ENCODE measurements at regions not wholly inside any gene's neighbourhood (a gene's known extent, or its start where the extent isn't known, plus 50 kb on each side); places are given as distances from the start of the nearest gene placed in this dataset.

GRCh38 chr13:97802213-97802612 lies 151.3 kb upstream of the IPO5 start:
- no peak overlapping the region for H3K4me3 ChIP-seq (ENCODE audit: insufficient read depth, low read depth, low read length)
- no peaks in the 10 kb centered on the region for H3K79me1 ChIP-seq (ENCODE audit: low read depth in 1 of 2, low read length in 2 of 2)
- H4K5ac ChIP-seq (ENCODE audit: low read depth, low read length), result no peak overlapping the region
- ATAC-seq (ENCODE audit: low read depth) (no peak), DNase-seq (no peak)
- H2BK5ac ChIP-seq (ENCODE audit: low read depth, low read length, poor library complexity, severe bottlenecking), result no peak overlapping the region
- peaks cover 12% of the 10 kb centered on the region for H3K27me3 ChIP-seq (ENCODE audit: control insufficient read depth, insufficient read depth, low read length)
- H4K91ac ChIP-seq (ENCODE audit: insufficient read depth, low read depth, low read length), result no peak overlapping the region
- dilution Hi-C loops (cut with HindIII; ENCODE audit: low sequenced_read_pairs, unreplicated experiment) (no loop called here), intact Hi-C loops (cut with micrococcal nuclease) (loop anchor here (10.0 kb wide), 2 partner anchors 407 to 437 kb away; no protein-coding TSS in a partner anchor), in situ Hi-C loops (cut with MboI; ENCODE audit: low sequenced_read_pairs) (loop anchor here (10.0 kb wide), 1 partner anchor 787 kb away; no protein-coding TSS in a partner anchor)
- H3K4me2 ChIP-seq (ENCODE audit: low read depth, low read length), result no peak overlapping the region
- H3K27ac ChIP-seq (ENCODE audit: insufficient read depth, low read length), result no peak overlapping the region
- no TSS peak for BruUV-seq (replicated peaks)
- H2BK120ac ChIP-seq (ENCODE audit: low read depth, low read length), result no peak overlapping the region
- TF ChIP-seq RFX5 (IDR thresholded peaks at IDR 0.05; ENCODE audit: low read depth, low read length), result no peak
- no peak for TF ChIP-seq RAD21 (IDR thresholded peaks at IDR 0.05; ENCODE audit: low read length)
- TF ChIP-seq MAFK (IDR thresholded peaks at IDR 0.05; ENCODE audit: low read depth, low read length), result no peak
- TF ChIP-seq NFE2L2 (IDR thresholded peaks at IDR 0.05; ENCODE audit: low read depth, low read length), result no peak
- no peak for TF ChIP-seq MAZ (IDR thresholded peaks at IDR 0.05; ENCODE audit: borderline replicate concordance, low read depth, low read length)
- no peak for TF ChIP-seq SMC3 (IDR thresholded peaks at IDR 0.05; ENCODE audit: low read depth, low read length)
- no peak for TF ChIP-seq POLR2A (IDR thresholded peaks at IDR 0.05; ENCODE audit: low read depth, low read length)
- TF ChIP-seq BHLHE40 (IDR thresholded peaks at IDR 0.05; ENCODE audit: low read depth, low read length), result no peak
- no peak overlapping the region for H2AK9ac ChIP-seq (replicated peaks; ENCODE audit: low read depth, low read length, poor library complexity)
- no peak overlapping the region for H3K56ac ChIP-seq (ENCODE audit: extremely low read depth, insufficient read depth, low read length)
- ChIA-PET POLR2A (ENCODE audit: unreplicated experiment) (no interaction called here), CTCF (no interaction called here)
- no peaks in the 10 kb centered on the region for H3K36me3 ChIP-seq (ENCODE audit: control insufficient read depth, insufficient read depth, low read length)
- no peaks in the 10 kb centered on the region for H4K20me1 ChIP-seq (ENCODE audit: insufficient read depth, low read length)
- H2AK5ac ChIP-seq (ENCODE audit: low read depth, low read length), result no peak overlapping the region
- no peak overlapping the region for H3K23ac ChIP-seq (ENCODE audit: low read depth, low read length)
- H3K9ac ChIP-seq (ENCODE audit: low read depth, low read length), result no peak overlapping the region
- no peak overlapping the region for H3K4ac ChIP-seq (ENCODE audit: low read depth, low read length)
- peaks cover 2% of the 10 kb centered on the region; the same call in 1 of the 2 replicates for H3K4me1 ChIP-seq (ENCODE audit: control insufficient read depth, insufficient read depth, low read length)
- no peak overlapping the region for H4K8ac ChIP-seq (ENCODE audit: low read depth in 2 of 2, low read length in 2 of 2)
- no peaks in the 10 kb centered on the region for H3K9me3 ChIP-seq (ENCODE audit: control insufficient read depth, insufficient read depth, low read length)
- no peak overlapping the region for H2BK20ac ChIP-seq (ENCODE audit: low read depth, low read length)
- no peak overlapping the region for H2BK15ac ChIP-seq (ENCODE audit: low read depth, low read length)
- no peak overlapping the region for H3K18ac ChIP-seq (ENCODE audit: low read depth, low read length)
- no peaks in the 10 kb centered on the region for H3K9me1 ChIP-seq (ENCODE audit: insufficient read depth, low read length)
- WGBS, 2 experiments (ENCODE audit: extremely low coverage in 2 of 2, insufficient read length in 1 of 2), result 92% methylated on average over 2 of the region's 3 CpGs; no CpG with 5 or more reads in 1 of the 2 experiments
- no peak overlapping the region for H2AFZ ChIP-seq (replicated peaks; ENCODE audit: low read length, poor library complexity)
- no peak overlapping the region for H3K14ac ChIP-seq (replicated peaks; ENCODE audit: low read depth, low read length)
